ENCODE measurements at regions not wholly inside any gene's neighbourhood (a gene's known extent, or its start where the extent isn't known, plus 50 kb on each side); places are given as distances from the start of the nearest gene placed in this dataset.

- Histone ChIP-seq H3K36me3 (ENCODE audit: control insufficient read depth in 5 of 5, insufficient read depth in 5 of 5, low read length in 5 of 5) (no peaks in the 10 kb centered on the region), H3K9ac (ENCODE audit: low read length in 5 of 5) (no peak overlapping the region), H3K4me3 (ENCODE audit: low read depth in 1 of 5, low read length in 5 of 5) (no peak overlapping the region), H3K27me3 (ENCODE audit: control insufficient read depth in 5 of 5, insufficient read depth in 4 of 5, low read length in 5 of 5) (no peaks in the 10 kb centered on the region), H3K27ac (ENCODE audit: low read depth, low read length) (no peak overlapping the region), H3K4me1 (ENCODE audit: control insufficient read depth in 5 of 5, insufficient read depth in 5 of 5, low read length in 5 of 5) (peaks cover 0 to 8% (median 3%) of the 10 kb centered on the region in 5 donors), H3K9me3 (ENCODE audit: control insufficient read depth in 5 of 5, low read length in 5 of 5) (peaks cover 0 to 2% (median 0%) of the 10 kb centered on the region in 5 donors)
Observed at GRCh38 chr2:146814971-146815370, 1029.9 kb upstream of the ACVR2A start.

- Histone ChIP-seq H3K27me3 (ENCODE audit: control insufficient read depth in 5 of 5, insufficient read depth in 4 of 5, low read length in 5 of 5) (no peaks in the 10 kb centered on the region), H3K36me3 (ENCODE audit: control insufficient read depth in 5 of 5, insufficient read depth in 5 of 5, low read length in 5 of 5) (no peaks in the 10 kb centered on the region), H3K4me3 (ENCODE audit: low read depth in 1 of 5, low read length in 5 of 5) (no peak overlapping the region), H3K4me1 (ENCODE audit: control insufficient read depth in 5 of 5, insufficient read depth in 5 of 5, low read length in 5 of 5) (peaks cover 0 to 4% (median 0%) of the 10 kb centered on the region in 5 donors), H3K27ac (ENCODE audit: low read depth, low read length) (no peak overlapping the region), H3K9ac (ENCODE audit: low read length in 5 of 5) (no peak overlapping the region), H3K9me3 (ENCODE audit: control insufficient read depth in 5 of 5, low read length in 5 of 5) (peaks cover 0 to 2% (median 0%) of the 10 kb centered on the region in 5 donors)
Observed at GRCh38 chr2:146807568-146808168, 1037.2 kb upstream of the ACVR2A start.

- H3K9me3 ChIP-seq (ENCODE audit: control insufficient read depth in 5 of 5, low read length in 5 of 5), result no peaks in the 10 kb centered on the region
- no peak overlapping the region for H3K9ac ChIP-seq (ENCODE audit: low read length in 5 of 5)
- H3K4me1 ChIP-seq (ENCODE audit: control insufficient read depth in 5 of 5, insufficient read depth in 5 of 5, low read length in 5 of 5), result peaks cover 0 to 4% (median 0%) of the 10 kb centered on the region in 5 donors
- no peaks in the 10 kb centered on the region for H3K27me3 ChIP-seq (ENCODE audit: control insufficient read depth in 5 of 5, insufficient read depth in 4 of 5, low read length in 5 of 5)
- no peak overlapping the region for H3K27ac ChIP-seq (ENCODE audit: low read depth, low read length)
- H3K36me3 ChIP-seq (ENCODE audit: control insufficient read depth in 5 of 5, insufficient read depth in 5 of 5, low read length in 5 of 5), result no peaks in the 10 kb centered on the region
- no peak overlapping the region for H3K4me3 ChIP-seq (ENCODE audit: low read depth in 1 of 5, low read length in 5 of 5)
Observed at GRCh38 chr2:146806364-146807005, 1038.3 kb upstream of the ACVR2A start.

- no peaks in the 10 kb centered on the region for H3K36me3 ChIP-seq (ENCODE audit: control insufficient read depth in 5 of 5, insufficient read depth in 5 of 5, low read length in 5 of 5)
- H3K9ac ChIP-seq (ENCODE audit: low read length in 5 of 5), result no peak overlapping the region
- no peaks in the 10 kb centered on the region for H3K27me3 ChIP-seq (ENCODE audit: control insufficient read depth in 5 of 5, insufficient read depth in 4 of 5, low read length in 5 of 5)
- peaks cover 0 to 4% (median 0%) of the 10 kb centered on the region in 5 donors for H3K4me1 ChIP-seq (ENCODE audit: control insufficient read depth in 5 of 5, insufficient read depth in 5 of 5, low read length in 5 of 5)
- H3K4me3 ChIP-seq (ENCODE audit: low read depth in 1 of 5, low read length in 5 of 5), result no peak overlapping the region
- H3K27ac ChIP-seq (ENCODE audit: low read depth, low read length), result no peak overlapping the region
- H3K9me3 ChIP-seq (ENCODE audit: control insufficient read depth in 5 of 5, low read length in 5 of 5), result no peaks in the 10 kb centered on the region
Observed at GRCh38 chr2:146804288-146804687, 1040.5 kb upstream of the ACVR2A start.

- no peaks in the 10 kb centered on the region for H3K27me3 ChIP-seq (ENCODE audit: control insufficient read depth in 5 of 5, insufficient read depth in 4 of 5, low read length in 5 of 5)
- H3K9ac ChIP-seq (ENCODE audit: low read length in 5 of 5), result no peak overlapping the region
- peaks cover 0 to 4% (median 0%) of the 10 kb centered on the region in 5 donors for H3K4me1 ChIP-seq (ENCODE audit: control insufficient read depth in 5 of 5, insufficient read depth in 5 of 5, low read length in 5 of 5)
- H3K36me3 ChIP-seq (ENCODE audit: control insufficient read depth in 5 of 5, insufficient read depth in 5 of 5, low read length in 5 of 5), result no peaks in the 10 kb centered on the region
- H3K4me3 ChIP-seq (ENCODE audit: low read depth in 1 of 5, low read length in 5 of 5), result no peak overlapping the region
- no peak overlapping the region for H3K27ac ChIP-seq (ENCODE audit: low read depth, low read length)
- no peaks in the 10 kb centered on the region for H3K9me3 ChIP-seq (ENCODE audit: control insufficient read depth in 5 of 5, low read length in 5 of 5)
Observed at GRCh38 chr2:146801886-146802285, 1042.9 kb upstream of the ACVR2A start.

- H3K9me3 ChIP-seq (ENCODE audit: control insufficient read depth in 5 of 5, low read length in 5 of 5), result peaks cover 0 to 9% (median 2%) of the 10 kb centered on the region in 5 donors
- H3K4me1 ChIP-seq (ENCODE audit: control insufficient read depth in 5 of 5, insufficient read depth in 5 of 5, low read length in 5 of 5), result no peaks in the 10 kb centered on the region
- H3K36me3 ChIP-seq (ENCODE audit: control insufficient read depth in 5 of 5, insufficient read depth in 5 of 5, low read length in 5 of 5), result no peaks in the 10 kb centered on the region
- no peak overlapping the region for H3K9ac ChIP-seq (ENCODE audit: low read length in 5 of 5)
- no peaks in the 10 kb centered on the region for H3K27me3 ChIP-seq (ENCODE audit: control insufficient read depth in 5 of 5, insufficient read depth in 4 of 5, low read length in 5 of 5)
- no peak overlapping the region for H3K4me3 ChIP-seq (ENCODE audit: low read depth in 1 of 5, low read length in 5 of 5)
- H3K27ac ChIP-seq (ENCODE audit: low read depth, low read length), result no peak overlapping the region
Observed at GRCh38 chr2:146786396-146786795, 1058.4 kb upstream of the ACVR2A start.

GRCh38 chr2:146785101-146785500, 1059.7 kb upstream of the ACVR2A start:
- no peaks in the 10 kb centered on the region for H3K27me3 ChIP-seq (ENCODE audit: control insufficient read depth in 5 of 5, insufficient read depth in 4 of 5, low read length in 5 of 5)
- no peaks in the 10 kb centered on the region for H3K36me3 ChIP-seq (ENCODE audit: control insufficient read depth in 5 of 5, insufficient read depth in 5 of 5, low read length in 5 of 5)

GRCh38 chr2:146784602-146785001, 1060.2 kb upstream of the ACVR2A start:
- Histone ChIP-seq H3K27me3 (ENCODE audit: control insufficient read depth in 5 of 5, insufficient read depth in 4 of 5, low read length in 5 of 5) (no peaks in the 10 kb centered on the region), H3K9ac (ENCODE audit: low read length in 5 of 5) (no peak overlapping the region), H3K36me3 (ENCODE audit: control insufficient read depth in 5 of 5, insufficient read depth in 5 of 5, low read length in 5 of 5) (no peaks in the 10 kb centered on the region), H3K4me3 (ENCODE audit: low read depth in 1 of 5, low read length in 5 of 5) (no peak overlapping the region), H3K4me1 (ENCODE audit: control insufficient read depth in 5 of 5, insufficient read depth in 5 of 5, low read length in 5 of 5) (no peaks in the 10 kb centered on the region), H3K9me3 (ENCODE audit: control insufficient read depth in 5 of 5, low read length in 5 of 5) (peaks cover 0 to 9% (median 2%) of the 10 kb centered on the region in 5 donors), H3K27ac (ENCODE audit: low read depth, low read length) (no peak overlapping the region)

More at GRCh38 chr2:146785101-146785500, 1059.7 kb upstream of the ACVR2A start:
- peaks cover 0 to 9% (median 2%) of the 10 kb centered on the region in 5 donors for H3K9me3 ChIP-seq (ENCODE audit: control insufficient read depth in 5 of 5, low read length in 5 of 5)
- H3K27ac ChIP-seq (ENCODE audit: low read depth, low read length), result no peak overlapping the region
- no peak overlapping the region for H3K4me3 ChIP-seq (ENCODE audit: low read depth in 1 of 5, low read length in 5 of 5)
- no peak overlapping the region for H3K9ac ChIP-seq (ENCODE audit: low read length in 5 of 5)
- no peaks in the 10 kb centered on the region for H3K4me1 ChIP-seq (ENCODE audit: control insufficient read depth in 5 of 5, insufficient read depth in 5 of 5, low read length in 5 of 5)

GRCh38 chr2:146777181-146777580, 1067.6 kb upstream of the ACVR2A start:
- no peak overlapping the region for H3K27ac ChIP-seq (ENCODE audit: low read depth, low read length)
- H3K4me3 ChIP-seq (ENCODE audit: low read depth in 1 of 5, low read length in 5 of 5), result no peak overlapping the region
- no peaks in the 10 kb centered on the region for H3K36me3 ChIP-seq (ENCODE audit: control insufficient read depth in 5 of 5, insufficient read depth in 5 of 5, low read length in 5 of 5)
- no peaks in the 10 kb centered on the region for H3K9me3 ChIP-seq (ENCODE audit: control insufficient read depth in 5 of 5, low read length in 5 of 5)
- no peaks in the 10 kb centered on the region for H3K27me3 ChIP-seq (ENCODE audit: control insufficient read depth in 5 of 5, insufficient read depth in 4 of 5, low read length in 5 of 5)
- H3K9ac ChIP-seq (ENCODE audit: low read length in 5 of 5), result no peak overlapping the region
- H3K4me1 ChIP-seq (ENCODE audit: control insufficient read depth in 5 of 5, insufficient read depth in 5 of 5, low read length in 5 of 5), result no peaks in the 10 kb centered on the region

- Histone ChIP-seq H3K27me3 (ENCODE audit: control insufficient read depth in 5 of 5, insufficient read depth in 4 of 5, low read length in 5 of 5) (no peaks in the 10 kb centered on the region), H3K4me1 (ENCODE audit: control insufficient read depth in 5 of 5, insufficient read depth in 5 of 5, low read length in 5 of 5) (no peaks in the 10 kb centered on the region), H3K9me3 (ENCODE audit: control insufficient read depth in 5 of 5, low read length in 5 of 5) (no peaks in the 10 kb centered on the region), H3K36me3 (ENCODE audit: control insufficient read depth in 5 of 5, insufficient read depth in 5 of 5, low read length in 5 of 5) (no peaks in the 10 kb centered on the region), H3K9ac (ENCODE audit: low read length in 5 of 5) (no peak overlapping the region), H3K27ac (ENCODE audit: low read depth, low read length) (no peak overlapping the region), H3K4me3 (ENCODE audit: low read depth in 1 of 5, low read length in 5 of 5) (no peak overlapping the region)
Observed at GRCh38 chr2:146776596-146776995, 1068.2 kb upstream of the ACVR2A start.
